ENCODE measurements at regions not wholly inside any gene's neighbourhood (a gene's known extent, or its start where the extent isn't known, plus 50 kb on each side); places are given as distances from the start of the nearest gene placed in this dataset.

GRCh38 chr21:18840239-18840638, 436.7 kb upstream of the TMPRSS15 start:
- no peak for TF ChIP-seq CTCF (IDR thresholded peaks at IDR 0.05)
- no peak for TF ChIP-seq POLR2A (IDR thresholded peaks at IDR 0.05)
